Ishikawa (cell line): ENCODE measurements at regions not wholly inside any gene's neighbourhood (a gene's known extent, or its start where the extent isn't known, plus 50 kb on each side); places are given as distances from the start of the nearest gene placed in this dataset.

Experiments
- CEBPB ChIP-seq: IDR thresholded peaks from 2 replicates; pipeline ENCODE4 v1.6.1; 2012
- CREB1 ChIP-seq: IDR thresholded peaks from 2 replicates; pipeline ENCODE4 v1.6.1; 2012; ENCODE audit warnings: low read depth
- EGR1 ChIP-seq: IDR thresholded peaks from 2 replicates; pipeline ENCODE4 v1.6.1; 2012
- EP300 ChIP-seq: IDR thresholded peaks from 2 replicates; pipeline ENCODE4 v1.6.1; 2012; ENCODE audit warnings: borderline replicate concordance
- FOXM1 ChIP-seq: IDR thresholded peaks from 2 replicates; pipeline ENCODE4 v1.6.1; 2012; ENCODE audit warnings: low read depth, borderline replicate concordance
- MAX ChIP-seq: IDR thresholded peaks from 2 replicates; pipeline ENCODE4 v1.6.1; 2012
- NFIC ChIP-seq: IDR thresholded peaks from 2 replicates; pipeline ENCODE4 v1.6.1; 2012
- RAD21 ChIP-seq: IDR thresholded peaks from 2 replicates; pipeline ENCODE4 v1.6.1; 2012; ENCODE audit warnings: low read depth
- REST ChIP-seq: IDR thresholded peaks from 2 replicates; pipeline ENCODE4 v1.6.1; 2012; ENCODE audit warnings: low read depth, mild to moderate bottlenecking
- TAF1 ChIP-seq: IDR thresholded peaks from 2 replicates; pipeline ENCODE4 v1.6.1; 2012; ENCODE audit warnings: low read depth, mild to moderate bottlenecking
- TCF12 ChIP-seq: IDR thresholded peaks from 2 replicates; pipeline ENCODE4 v1.6.1; 2012; ENCODE audit warnings: low read depth
- TEAD4 ChIP-seq: IDR thresholded peaks from 2 replicates; pipeline ENCODE4 v1.6.1; 2012
- USF1 ChIP-seq: IDR thresholded peaks from 2 replicates; pipeline ENCODE4 v1.6.1; 2012
- YY1 ChIP-seq: IDR thresholded peaks from 2 replicates; pipeline ENCODE4 v1.6.1; 2012; ENCODE audit warnings: low read depth
- ZBTB7A ChIP-seq: IDR thresholded peaks from 2 replicates; pipeline ENCODE4 v1.6.1; 2012; ENCODE audit warnings: low read depth

- no peak for TF ChIP-seq CEBPB
- TF ChIP-seq USF1, result no peak
- TF ChIP-seq EP300, result no peak
- no peak for TF ChIP-seq YY1
Observed at GRCh38 chr6:166736634-166737033, 109.6 kb upstream of the RPS6KA2 start.

- TF ChIP-seq CEBPB (no peak), NFIC (no peak), CREB1 (no peak), RAD21 (no peak), REST (no peak), EP300 (no peak), TCF12 (no peak), YY1 (no peak), EGR1 (no peak), USF1 (no peak), MAX (no peak), FOXM1 (no peak), TAF1 (no peak)
Observed at GRCh38 chr6:166733900-166734299, 106.8 kb upstream of the RPS6KA2 start.

GRCh38 chr6:166729658-166730057, 102.6 kb upstream of the RPS6KA2 start:
- TF ChIP-seq FOXM1, result no peak
- no peak for TF ChIP-seq REST
- no peak for TF ChIP-seq TEAD4
- no peak for TF ChIP-seq MAX
- no peak for TF ChIP-seq CREB1
- no peak for TF ChIP-seq CEBPB
- no peak for TF ChIP-seq EGR1
- TF ChIP-seq ZBTB7A, result no peak
- TF ChIP-seq EP300, result no peak
- no peak for TF ChIP-seq NFIC
- no peak for TF ChIP-seq YY1

- TF ChIP-seq TAF1 (no peak), EGR1 (no peak), CREB1 (no peak), MAX (no peak), FOXM1 (no peak), ZBTB7A (no peak), TEAD4 (no peak), EP300 (no peak), CEBPB (no peak), NFIC (no peak), USF1 (no peak), RAD21 (no peak), YY1 (no peak), TCF12 (no peak), REST (no peak)
Observed at GRCh38 chr6:166728884-166729530, 102.0 kb upstream of the RPS6KA2 start.
